Superior temporal gyrus (tissue), 1 donor: ENCODE measurements at regions not wholly inside any gene's neighbourhood (a gene's known extent, or its start where the extent isn't known, plus 50 kb on each side); places are given as distances from the start of the nearest gene placed in this dataset.

ENCODE experiments used
- DNase-seq: peaks from one replicate; pipeline ENCODE4 v3.0.0-alpha.2; 2016; ENCODE audit errors: extremely low spot score

DNA sequence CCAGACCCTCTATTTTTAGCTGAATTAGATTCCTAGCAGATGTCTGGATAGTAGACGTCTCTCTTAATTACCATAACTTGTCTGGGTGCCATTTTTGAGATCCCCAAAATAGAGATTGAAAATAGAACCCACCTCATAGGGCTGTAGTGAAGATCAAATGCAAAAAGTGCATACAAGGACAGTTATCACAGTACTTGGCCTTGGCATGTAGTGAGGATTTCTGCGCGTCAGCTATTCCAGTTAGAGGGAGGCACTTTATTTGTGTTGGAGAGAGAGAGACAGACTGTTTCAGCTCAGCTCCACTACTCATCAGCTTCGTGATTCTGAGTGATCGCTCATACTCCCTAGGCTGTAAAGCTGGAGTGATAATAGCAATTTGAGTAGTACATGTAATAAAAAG lies 59.6 kb upstream of the CDH13 start:
- no peak for DNase-seq

DNA sequence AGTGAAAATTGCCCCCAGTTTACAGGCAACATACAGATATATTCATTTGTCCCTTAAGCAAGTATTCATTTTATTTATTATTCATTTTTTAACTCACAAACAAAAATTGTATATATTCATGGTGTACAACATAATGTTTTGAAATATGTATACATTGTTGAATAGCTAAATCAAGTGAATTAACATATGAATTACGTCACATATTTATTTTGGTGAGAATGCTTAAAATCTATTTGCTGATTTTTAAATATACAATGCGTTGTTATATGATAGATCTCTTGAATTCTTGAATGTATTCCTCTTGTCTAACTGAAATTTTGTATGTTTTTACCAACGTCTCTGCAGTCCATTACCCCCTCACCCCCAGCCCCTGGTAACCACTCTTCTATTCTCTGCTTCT lies 63.4 kb upstream of the CDH13 start:
- DNase-seq, result no peak

DNA sequence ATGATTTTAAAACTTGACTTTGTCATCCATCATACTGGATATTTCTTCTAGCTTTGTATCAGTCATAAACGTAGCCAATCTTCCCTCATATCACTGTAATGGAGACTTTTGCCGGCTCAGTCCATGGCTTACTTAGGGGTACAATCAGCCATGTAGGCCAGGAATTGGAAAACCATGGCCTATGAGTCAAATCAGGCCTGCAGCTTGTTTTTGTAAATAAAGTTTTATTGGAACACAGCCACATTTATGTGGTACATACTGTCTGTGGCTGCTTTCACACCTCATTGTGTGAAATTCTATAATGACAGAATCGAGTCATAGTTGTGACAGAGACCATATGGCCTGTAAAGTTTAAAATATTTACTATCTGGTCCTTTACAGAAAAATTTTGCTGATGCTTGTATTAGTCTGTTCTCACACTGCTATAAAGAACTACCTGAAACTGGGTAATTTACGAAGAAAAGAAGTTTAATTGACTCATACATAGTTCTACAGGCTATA lies 64.5 kb upstream of the CDH13 start:
- no peak for DNase-seq

GRCh38 chr16:82560805-82561325 lies 65.9 kb upstream of the CDH13 start:
- no peak for DNase-seq

DNA sequence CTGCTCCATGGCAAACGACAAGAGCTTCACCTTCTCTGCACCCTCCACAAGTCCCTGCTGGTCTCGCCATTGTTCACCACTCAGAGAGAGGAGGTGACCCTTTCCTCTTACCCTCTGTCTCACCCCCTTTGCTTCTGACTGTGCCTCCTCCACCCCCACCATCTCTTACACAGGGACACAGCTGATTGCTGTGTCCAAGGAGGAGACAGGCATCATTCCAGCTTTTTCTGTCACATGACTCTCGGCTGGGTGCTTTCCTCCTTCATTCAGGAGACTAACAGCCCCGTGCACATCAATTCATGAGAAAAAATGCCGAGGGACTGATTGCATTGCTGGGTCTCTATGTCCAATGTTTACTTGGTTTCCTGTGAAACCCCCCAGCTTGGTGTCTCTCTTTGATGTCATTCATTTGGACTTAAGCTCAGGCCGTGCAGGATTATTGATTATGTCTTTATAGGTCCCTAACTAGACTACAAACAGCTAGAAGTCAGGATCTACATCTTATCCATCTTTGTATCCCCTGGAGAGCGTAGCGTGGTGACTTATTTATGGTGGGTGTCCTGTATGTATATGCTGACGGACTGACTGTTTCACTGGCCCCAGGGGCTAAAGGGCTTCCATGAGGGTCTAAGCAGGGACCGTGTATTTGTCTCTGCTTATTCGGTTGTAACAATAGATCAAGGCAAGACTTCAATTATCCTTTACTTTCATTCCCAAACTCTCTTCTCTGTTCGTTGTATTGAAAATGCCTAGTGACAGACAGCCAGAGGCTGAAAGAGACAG lies 82.2 kb upstream of the CDH13 start:
- peak; percentile 25 for DNase-seq

- no peak for DNase-seq
Observed at GRCh38 chr16:82542714-82543113, 84.1 kb upstream of the CDH13 start.

DNA sequence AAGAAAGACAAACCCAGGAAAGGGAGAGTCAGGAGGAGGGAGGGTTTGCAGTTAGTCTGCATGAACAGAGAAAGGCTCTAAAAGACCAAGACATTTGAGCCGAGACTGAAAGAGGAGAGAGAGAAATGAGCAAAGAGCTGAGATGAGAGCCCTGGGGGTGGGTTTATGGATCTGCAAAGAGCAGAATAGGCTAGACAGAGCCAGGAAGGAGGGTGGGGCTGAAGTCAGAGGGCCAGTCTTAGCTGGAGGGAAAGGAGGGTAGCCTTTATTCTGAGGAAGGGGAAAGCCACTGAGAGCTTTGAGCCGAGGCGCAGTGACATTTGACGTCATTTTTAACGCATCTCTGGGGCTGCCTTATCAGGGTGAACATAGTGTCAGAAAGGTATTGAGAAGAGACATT lies 85.7 kb upstream of the CDH13 start:
- DNase-seq, result no peak

GRCh38 chr16:82535764-82536163 lies 91.0 kb upstream of the CDH13 start:
- DNase-seq, result no peak

- DNase-seq, result no peak
Observed at GRCh38 chr16:82535262-82535661, 91.5 kb upstream of the CDH13 start.

DNA sequence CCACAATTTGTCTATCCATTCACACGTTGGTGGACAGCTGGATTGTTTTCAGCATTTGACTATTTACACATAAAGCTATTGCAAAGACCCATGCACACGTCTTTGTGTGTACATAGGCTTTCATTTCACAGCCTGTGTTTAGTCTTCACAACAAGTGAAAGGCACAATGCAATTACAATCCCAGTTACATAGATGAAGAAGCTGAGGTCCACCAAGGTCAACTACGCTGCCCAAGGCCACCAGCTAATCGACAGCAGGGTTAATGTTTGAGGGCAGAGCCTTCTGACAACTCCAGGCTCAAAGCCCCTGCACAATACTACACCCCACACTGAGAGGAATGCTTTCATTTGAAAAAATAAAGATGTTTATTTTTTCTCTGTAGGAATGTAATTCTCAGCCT lies 93.6 kb upstream of the CDH13 start:
- no peak for DNase-seq

DNA sequence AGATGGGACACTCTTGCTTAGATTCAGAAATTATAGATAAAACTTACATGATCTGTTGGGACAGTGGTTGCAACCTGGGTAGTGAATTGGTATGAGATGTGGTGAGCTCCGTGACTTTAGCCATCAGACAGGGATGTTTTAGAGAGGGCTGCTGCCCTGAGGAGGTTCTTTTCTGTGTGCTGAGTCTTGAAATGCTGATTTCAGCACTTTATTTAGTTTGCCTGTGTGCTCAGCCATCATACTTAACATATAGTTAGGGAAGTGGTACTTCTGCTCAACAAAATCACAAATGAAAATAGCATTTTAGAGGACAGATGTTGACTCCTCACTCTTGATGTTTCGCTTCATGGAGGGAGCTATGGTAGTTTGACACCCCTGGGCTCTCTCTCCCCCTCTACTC lies 95.9 kb upstream of the CDH13 start:
- DNase-seq, result no peak

- DNase-seq, result peak; percentile 50
Observed at GRCh38 chr16:82527101-82527500, 99.7 kb upstream of the CDH13 start.

GRCh38 chr16:82524976-82525375 lies 101.8 kb upstream of the CDH13 start:
- DNase-seq, result no peak

- no peak for DNase-seq
Observed at GRCh38 chr16:82523815-82524214, 103.0 kb upstream of the CDH13 start.

DNA sequence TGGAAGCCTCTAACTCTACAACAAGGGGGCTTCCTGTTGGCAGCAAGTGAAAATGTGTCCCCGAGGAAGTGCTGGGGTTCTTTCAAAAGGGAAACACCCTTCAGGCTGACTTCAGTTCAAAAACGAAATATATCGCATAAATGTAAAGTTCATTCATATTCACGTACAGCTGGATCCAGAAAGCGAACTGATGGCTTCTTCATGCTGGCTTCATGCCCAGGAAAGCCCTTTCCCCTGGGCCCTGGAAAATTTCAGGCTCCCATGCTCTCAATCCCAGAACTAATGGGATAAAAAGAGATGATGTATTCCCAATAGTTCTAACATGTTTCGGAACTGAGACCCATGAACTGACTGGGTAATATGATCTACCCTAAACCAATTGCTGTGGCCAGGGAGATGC lies 104.7 kb upstream of the CDH13 start:
- DNase-seq, result no peak

DNA sequence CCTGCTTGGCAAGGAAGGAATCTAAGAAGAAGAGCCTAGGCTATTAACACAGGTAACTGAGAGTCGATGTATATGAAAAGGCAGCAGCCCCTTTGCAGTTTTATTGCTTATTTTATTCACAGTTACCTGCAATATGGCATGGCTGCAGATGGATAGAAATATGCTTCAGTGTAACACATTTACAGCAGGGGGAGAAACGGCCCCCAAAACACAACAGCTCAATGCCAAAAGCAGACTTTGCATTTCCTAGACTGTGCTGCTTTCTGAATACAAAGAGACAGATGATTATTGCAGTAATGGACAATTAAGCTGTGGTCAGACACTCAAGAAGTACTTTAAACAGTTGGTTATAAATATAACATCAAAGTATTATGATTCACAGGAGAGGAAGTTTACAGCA lies 108.0 kb upstream of the CDH13 start:
- no peak for DNase-seq

GRCh38 chr16:82514262-82514661 lies 112.5 kb upstream of the CDH13 start:
- no peak for DNase-seq

DNA sequence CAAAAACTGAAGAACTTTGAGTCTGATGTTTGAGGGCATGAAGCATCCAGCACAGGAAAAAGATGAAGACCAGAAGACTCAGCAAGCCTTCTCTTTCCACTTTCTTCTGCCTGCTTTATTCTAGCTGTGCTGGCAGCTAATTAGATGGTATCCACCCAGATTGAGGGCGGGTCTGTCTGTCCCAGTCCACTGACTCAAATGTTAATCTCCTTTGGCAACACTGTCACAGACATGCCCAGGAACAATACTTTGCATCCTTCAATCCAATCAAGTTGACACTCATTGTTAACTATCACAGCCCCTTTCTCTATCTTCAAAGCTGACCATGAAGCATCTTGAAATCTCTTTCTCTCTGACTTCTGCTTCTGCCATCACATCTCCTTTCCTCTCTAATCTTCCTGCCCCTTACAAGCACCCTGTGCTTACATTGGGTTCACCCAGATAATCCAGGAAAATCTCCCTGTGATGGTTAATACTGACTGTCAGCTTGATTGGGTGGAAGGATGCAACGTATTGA lies 115.9 kb upstream of the CDH13 start:
- DNase-seq, result no peak

GRCh38 chr16:82509691-82510430 lies 116.9 kb upstream of the CDH13 start:
- DNase-seq, result peak; percentile 74

DNA sequence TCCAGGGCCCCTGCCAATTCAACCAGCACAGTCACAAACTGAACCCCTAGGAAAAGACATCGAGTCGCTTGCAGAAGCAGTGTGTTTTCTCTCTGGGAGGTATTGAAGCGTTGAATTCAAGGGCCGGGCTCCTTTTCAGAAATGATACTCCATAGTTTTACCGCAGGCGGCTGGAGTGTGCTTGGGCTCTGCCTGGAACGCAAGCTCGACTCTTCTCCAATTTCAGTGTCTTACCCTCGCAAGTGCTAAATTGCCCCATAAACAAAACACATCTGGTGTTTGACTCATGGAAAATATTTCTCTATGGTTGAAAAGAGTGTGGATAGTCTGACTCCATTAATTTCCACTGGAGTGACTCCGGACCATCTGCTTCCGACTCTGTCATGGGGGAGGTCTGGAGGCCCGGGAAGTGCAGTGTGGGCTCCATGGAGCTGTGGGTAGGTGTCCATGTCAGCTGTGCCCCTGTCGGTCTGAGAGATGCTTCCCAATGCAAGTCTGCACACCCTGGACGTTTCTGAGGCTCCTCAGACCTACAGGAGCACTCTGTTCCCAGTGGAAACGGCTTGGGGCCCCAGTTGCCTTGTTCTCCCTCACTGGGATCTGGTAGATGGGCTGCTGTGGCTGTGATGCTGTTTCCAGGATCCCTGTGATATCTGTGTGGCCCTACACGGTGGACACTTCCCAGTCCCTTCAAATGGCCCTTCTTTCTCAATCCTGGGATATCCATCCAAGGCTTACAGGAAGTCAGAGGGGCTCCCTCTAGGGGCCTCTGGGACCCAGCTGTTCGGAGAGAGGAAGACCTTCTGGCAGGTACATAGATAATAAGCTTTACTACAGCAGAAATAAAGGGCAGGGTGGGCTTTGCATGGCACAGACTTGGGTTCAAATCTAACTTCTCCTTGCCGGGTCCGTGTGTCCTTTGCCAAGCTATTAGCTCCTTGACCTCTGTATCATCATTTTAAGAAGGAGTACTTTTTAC lies 119.8 kb upstream of the CDH13 start:
- no peak for DNase-seq

GRCh38 chr16:82504836-82505235 lies 121.9 kb upstream of the CDH13 start:
- DNase-seq, result no peak

- DNase-seq, result no peak
Observed at GRCh38 chr16:82499302-82499701, 127.5 kb upstream of the CDH13 start.
